GM18907 (cell line): ENCODE measurements at regions not wholly inside any gene's neighbourhood (a gene's known extent, or its start where the extent isn't known, plus 50 kb on each side); places are given as distances from the start of the nearest gene placed in this dataset.

Experiments used
- ATAC-seq: cut with Tn5 transposase; IDR thresholded peaks from one replicate; pipeline ENCODE4 v1.9.1; 2021; ENCODE audit warnings: mild to moderate bottlenecking, moderate library complexity; ENCODE audit not compliant: unreplicated experiment

- ATAC-seq, result no peak
These were observed 273.6 kb downstream of the LRFN2 start for GRCh38 chr6:40313582-40313981.

- ATAC-seq, result no peak
These were observed 274.8 kb downstream of the LRFN2 start for GRCh38 chr6:40312213-40313015.

- ATAC-seq, result no peak
These were observed 278.4 kb downstream of the LRFN2 start for GRCh38 chr6:40308533-40309306.

- no peak for ATAC-seq
These were observed 279.5 kb downstream of the LRFN2 start for GRCh38 chr6:40307712-40308111.

- ATAC-seq, result no peak
These were observed 284.2 kb downstream of the LRFN2 start for GRCh38 chr6:40302856-40303454.

GRCh38 chr6:40299681-40300080 lies 287.5 kb downstream of the LRFN2 start:
- no peak for ATAC-seq

GRCh38 chr6:40298207-40298606 lies 289.0 kb downstream of the LRFN2 start:
- no peak for ATAC-seq

GRCh38 chr6:40295251-40295950 lies 291.8 kb downstream of the LRFN2 start:
- ATAC-seq, result no peak

GRCh38 chr6:40293460-40294185 lies 293.5 kb downstream of the LRFN2 start:
- no peak for ATAC-seq

- ATAC-seq, result no peak
These were observed 294.1 kb downstream of the LRFN2 start for GRCh38 chr6:40293060-40293459.

- no peak for ATAC-seq
These were observed 296.3 kb downstream of the LRFN2 start for GRCh38 chr6:40290816-40291215.

- no peak for ATAC-seq
These were observed 298.2 kb downstream of the LRFN2 start for GRCh38 chr6:40288919-40289318.

- ATAC-seq, result no peak
These were observed 299.8 kb downstream of the LRFN2 start for GRCh38 chr6:40287296-40287850.

- no peak for ATAC-seq
These were observed 300.4 kb downstream of the LRFN2 start for GRCh38 chr6:40286721-40287120.

GRCh38 chr6:40285996-40286395 lies 301.2 kb downstream of the LRFN2 start:
- no peak for ATAC-seq

- no peak for ATAC-seq
These were observed 301.6 kb downstream of the LRFN2 start for GRCh38 chr6:40285535-40285934.

GRCh38 chr6:40282986-40283385 lies 304.2 kb downstream of the LRFN2 start:
- no peak for ATAC-seq

- ATAC-seq, result no peak
These were observed 305.8 kb downstream of the LRFN2 start for GRCh38 chr6:40281402-40281801.

GRCh38 chr6:40280231-40280630 lies 306.9 kb downstream of the LRFN2 start:
- no peak for ATAC-seq

- ATAC-seq, result no peak
These were observed 311.0 kb downstream of the LRFN2 start for GRCh38 chr6:40276141-40276540.
